K562 (cell line): ENCODE measurements at regions not wholly inside any gene's neighbourhood (a gene's known extent, or its start where the extent isn't known, plus 50 kb on each side); places are given as distances from the start of the nearest gene placed in this dataset.
A peak's percentile ranks its signal among the peaks of the same experiment; 100 is the strongest.
"Not testable (repeated sequence)": the region's sequence is repeated elsewhere in the genome, so short reads cannot be mapped to it uniquely, and the experiment has no call there.

ENCODE experiments used
- MTA3 ChIP-seq: fragments of 450-650 bp; formaldehyde crosslinking; IDR thresholded peaks from 2 replicates; pipeline ENCODE4 v1.6.1; 2017; ENCODE audit warnings: mild to moderate bottlenecking, borderline replicate concordance
- PHF20 ChIP-seq: fragments of 450-650 bp; IDR thresholded peaks from 2 replicates; pipeline ENCODE4 v1.6.1; 2018; ENCODE audit not compliant: partially characterized antibody
- RBM14 ChIP-seq: fragments of 200-400 bp; formaldehyde crosslinking; IDR thresholded peaks from 2 replicates; pipeline ENCODE4 v1.6.1; 2018; ENCODE audit warnings: low read depth, mild to moderate bottlenecking, low read length, moderate library complexity, borderline replicate concordance; ENCODE audit not compliant: insufficient read depth
- ZNF24 ChIP-seq: fragments of 450-650 bp; IDR thresholded peaks from 2 replicates; pipeline ENCODE4 v1.6.1; 2016
- ZNF511 ChIP-seq: sonication (generic); formaldehyde crosslinking; IDR thresholded peaks from 2 replicates; pipeline ENCODE4 v1.8.0; 2022; ENCODE audit warnings: mild to moderate bottlenecking, missing genetic modification reagents
- TF ChIP-seq, protein P1 (sequence below), 2 experiments: fragments of 450-650 bp; IDR thresholded peaks; 2 replicates each; pipeline ENCODE4 v1.6.1; 2016
- TF ChIP-seq, protein P2 (sequence below), 2 experiments: fragments of 450-650 bp in 1 of 2; sonication (generic) in 1 of 2; formaldehyde crosslinking in 1 of 2; IDR thresholded peaks; 2 replicates each; pipeline versions ENCODE4 v1.7.1 to v1.9.0; 2016 to 2022; ENCODE audit warnings: inconsistent platforms in 1 of 2, mild to moderate bottlenecking in 1 of 2, missing genetic modification reagents in 1 of 2
- TF ChIP-seq, protein P3 (sequence below), 2 experiments: fragments of 450-650 bp in 1 of 2; sonication (generic) in 1 of 2; formaldehyde crosslinking; conservative IDR thresholded peaks; 2 replicates each; pipeline versions ENCODE4 v1.4.0 to v1.8.1; 2020 to 2022; ENCODE audit warnings: mild to moderate bottlenecking in 1 of 2, missing genetic modification reagents in 1 of 2
- TF ChIP-seq, protein P4 (sequence below): fragments of 450-650 bp; IDR thresholded peaks from 2 replicates; pipeline ENCODE4 v1.6.1; 2017; ENCODE audit warnings: antibody characterized with exemption, mild to moderate bottlenecking

DNA sequence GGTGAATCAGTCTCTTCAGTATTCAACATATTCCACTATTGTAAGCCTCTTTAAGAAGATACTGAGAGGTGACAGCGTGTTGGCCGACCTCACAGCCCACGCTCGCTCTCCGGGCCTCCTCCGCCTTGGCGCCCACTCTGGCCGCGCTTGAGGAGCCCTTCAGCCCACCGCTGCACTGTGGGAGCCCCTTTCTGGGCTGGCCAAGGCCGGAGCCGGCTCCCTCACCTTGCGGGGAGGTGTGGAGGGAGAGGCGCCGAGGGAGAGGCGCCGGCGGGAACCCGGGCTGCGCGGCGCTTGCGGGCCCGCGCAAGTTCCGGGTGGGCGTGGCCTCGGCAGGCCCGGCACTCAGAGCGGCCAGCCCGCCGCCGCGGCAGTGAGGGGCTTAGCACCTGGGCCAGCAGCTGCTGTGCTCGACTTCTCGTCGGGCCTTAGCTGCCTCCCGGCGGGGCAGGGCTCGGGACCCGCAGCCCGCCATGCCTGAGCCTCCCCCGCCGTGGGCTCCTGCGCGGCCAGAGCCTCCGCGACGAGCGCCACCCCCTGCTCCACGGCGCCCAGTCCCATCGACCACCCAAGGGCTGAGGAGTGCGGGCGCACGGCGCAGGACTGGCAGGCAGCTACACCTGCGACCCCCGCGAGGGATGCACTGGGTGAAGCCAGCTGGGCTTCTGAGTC, 306.4 kb downstream of the SEMA3D start (continued):
- TF ChIP-seq, protein P1, sequence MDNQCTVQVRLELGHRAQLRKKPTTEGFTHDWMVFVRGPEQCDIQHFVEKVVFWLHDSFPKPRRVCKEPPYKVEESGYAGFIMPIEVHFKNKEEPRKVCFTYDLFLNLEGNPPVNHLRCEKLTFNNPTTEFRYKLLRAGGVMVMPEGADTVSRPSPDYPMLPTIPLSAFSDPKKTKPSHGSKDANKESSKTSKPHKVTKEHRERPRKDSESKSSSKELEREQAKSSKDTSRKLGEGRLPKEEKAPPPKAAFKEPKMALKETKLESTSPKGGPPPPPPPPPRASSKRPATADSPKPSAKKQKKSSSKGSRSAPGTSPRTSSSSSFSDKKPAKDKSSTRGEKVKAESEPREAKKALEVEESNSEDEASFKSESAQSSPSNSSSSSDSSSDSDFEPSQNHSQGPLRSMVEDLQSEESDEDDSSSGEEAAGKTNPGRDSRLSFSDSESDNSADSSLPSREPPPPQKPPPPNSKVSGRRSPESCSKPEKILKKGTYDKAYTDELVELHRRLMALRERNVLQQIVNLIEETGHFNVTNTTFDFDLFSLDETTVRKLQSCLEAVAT (IDR thresholded peaks at IDR 0.05) = peak in 1 of 2 experiments; percentile 41; a peak in 1 of 4 replicates
- 0 out of 2 replicates have a peak, but pooled peaks have one; percentile 34 for TF ChIP-seq RBM14
- peak; percentile 85; the same call in 1 of the 2 replicates for TF ChIP-seq ZNF511 (CRISPR knock-in tag)
- TF ChIP-seq PHF20 = peak; percentile 71
- TF ChIP-seq, protein P2, sequence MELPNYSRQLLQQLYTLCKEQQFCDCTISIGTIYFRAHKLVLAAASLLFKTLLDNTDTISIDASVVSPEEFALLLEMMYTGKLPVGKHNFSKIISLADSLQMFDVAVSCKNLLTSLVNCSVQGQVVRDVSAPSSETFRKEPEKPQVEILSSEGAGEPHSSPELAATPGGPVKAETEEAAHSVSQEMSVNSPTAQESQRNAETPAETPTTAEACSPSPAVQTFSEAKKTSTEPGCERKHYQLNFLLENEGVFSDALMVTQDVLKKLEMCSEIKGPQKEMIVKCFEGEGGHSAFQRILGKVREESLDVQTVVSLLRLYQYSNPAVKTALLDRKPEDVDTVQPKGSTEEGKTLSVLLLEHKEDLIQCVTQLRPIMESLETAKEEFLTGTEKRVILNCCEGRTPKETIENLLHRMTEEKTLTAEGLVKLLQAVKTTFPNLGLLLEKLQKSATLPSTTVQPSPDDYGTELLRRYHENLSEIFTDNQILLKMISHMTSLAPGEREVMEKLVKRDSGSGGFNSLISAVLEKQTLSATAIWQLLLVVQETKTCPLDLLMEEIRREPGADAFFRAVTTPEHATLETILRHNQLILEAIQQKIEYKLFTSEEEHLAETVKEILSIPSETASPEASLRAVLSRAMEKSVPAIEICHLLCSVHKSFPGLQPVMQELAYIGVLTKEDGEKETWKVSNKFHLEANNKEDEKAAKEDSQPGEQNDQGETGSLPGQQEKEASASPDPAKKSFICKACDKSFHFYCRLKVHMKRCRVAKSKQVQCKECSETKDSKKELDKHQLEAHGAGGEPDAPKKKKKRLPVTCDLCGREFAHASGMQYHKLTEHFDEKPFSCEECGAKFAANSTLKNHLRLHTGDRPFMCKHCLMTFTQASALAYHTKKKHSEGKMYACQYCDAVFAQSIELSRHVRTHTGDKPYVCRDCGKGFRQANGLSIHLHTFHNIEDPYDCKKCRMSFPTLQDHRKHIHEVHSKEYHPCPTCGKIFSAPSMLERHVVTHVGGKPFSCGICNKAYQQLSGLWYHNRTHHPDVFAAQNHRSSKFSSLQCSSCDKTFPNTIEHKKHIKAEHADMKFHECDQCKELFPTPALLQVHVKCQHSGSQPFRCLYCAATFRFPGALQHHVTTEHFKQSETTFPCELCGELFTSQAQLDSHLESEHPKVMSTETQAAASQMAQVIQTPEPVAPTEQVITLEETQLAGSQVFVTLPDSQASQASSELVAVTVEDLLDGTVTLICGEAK (IDR thresholded peaks at IDR 0.05) = peak; percentile 45; the same call in 1 of the 2 replicates
- TF ChIP-seq, protein P2 (CRISPR knock-in tag; IDR thresholded peaks at IDR 0.05) = not testable (repeated sequence)
- TF ChIP-seq, protein P3, sequence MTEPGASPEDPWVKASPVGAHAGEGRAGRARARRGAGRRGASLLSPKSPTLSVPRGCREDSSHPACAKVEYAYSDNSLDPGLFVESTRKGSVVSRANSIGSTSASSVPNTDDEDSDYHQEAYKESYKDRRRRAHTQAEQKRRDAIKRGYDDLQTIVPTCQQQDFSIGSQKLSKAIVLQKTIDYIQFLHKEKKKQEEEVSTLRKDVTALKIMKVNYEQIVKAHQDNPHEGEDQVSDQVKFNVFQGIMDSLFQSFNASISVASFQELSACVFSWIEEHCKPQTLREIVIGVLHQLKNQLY (CRISPR knock-in tag; conservative IDR thresholded peaks at IDR 0.05) = peak in 1 of 2 experiments; percentile 65; a peak in 1 of 4 replicates
- TF ChIP-seq, protein P4, sequence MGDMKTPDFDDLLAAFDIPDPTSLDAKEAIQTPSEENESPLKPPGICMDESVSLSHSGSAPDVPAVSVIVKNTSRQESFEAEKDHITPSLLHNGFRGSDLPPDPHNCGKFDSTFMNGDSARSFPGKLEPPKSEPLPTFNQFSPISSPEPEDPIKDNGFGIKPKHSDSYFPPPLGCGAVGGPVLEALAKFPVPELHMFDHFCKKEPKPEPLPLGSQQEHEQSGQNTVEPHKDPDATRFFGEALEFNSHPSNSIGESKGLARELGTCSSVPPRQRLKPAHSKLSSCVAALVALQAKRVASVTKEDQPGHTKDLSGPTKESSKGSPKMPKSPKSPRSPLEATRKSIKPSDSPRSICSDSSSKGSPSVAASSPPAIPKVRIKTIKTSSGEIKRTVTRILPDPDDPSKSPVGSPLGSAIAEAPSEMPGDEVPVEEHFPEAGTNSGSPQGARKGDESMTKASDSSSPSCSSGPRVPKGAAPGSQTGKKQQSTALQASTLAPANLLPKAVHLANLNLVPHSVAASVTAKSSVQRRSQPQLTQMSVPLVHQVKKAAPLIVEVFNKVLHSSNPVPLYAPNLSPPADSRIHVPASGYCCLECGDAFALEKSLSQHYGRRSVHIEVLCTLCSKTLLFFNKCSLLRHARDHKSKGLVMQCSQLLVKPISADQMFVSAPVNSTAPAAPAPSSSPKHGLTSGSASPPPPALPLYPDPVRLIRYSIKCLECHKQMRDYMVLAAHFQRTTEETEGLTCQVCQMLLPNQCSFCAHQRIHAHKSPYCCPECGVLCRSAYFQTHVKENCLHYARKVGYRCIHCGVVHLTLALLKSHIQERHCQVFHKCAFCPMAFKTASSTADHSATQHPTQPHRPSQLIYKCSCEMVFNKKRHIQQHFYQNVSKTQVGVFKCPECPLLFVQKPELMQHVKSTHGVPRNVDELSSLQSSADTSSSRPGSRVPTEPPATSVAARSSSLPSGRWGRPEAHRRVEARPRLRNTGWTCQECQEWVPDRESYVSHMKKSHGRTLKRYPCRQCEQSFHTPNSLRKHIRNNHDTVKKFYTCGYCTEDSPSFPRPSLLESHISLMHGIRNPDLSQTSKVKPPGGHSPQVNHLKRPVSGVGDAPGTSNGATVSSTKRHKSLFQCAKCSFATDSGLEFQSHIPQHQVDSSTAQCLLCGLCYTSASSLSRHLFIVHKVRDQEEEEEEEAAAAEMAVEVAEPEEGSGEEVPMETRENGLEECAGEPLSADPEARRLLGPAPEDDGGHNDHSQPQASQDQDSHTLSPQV = peak; percentile 41; the same call in 1 of the 2 replicates
- TF ChIP-seq ZNF24 = 0 out of 2 replicates have a peak, but pooled peaks have one; percentile 56
- 0 out of 2 replicates have a peak, but pooled peaks have one; percentile 72 for TF ChIP-seq MTA3
